Stimulated activated CD4-positive, alpha-beta T cell treated with anti-CD3 and anti-CD28 coated beads, Interleukin-15, amount 100 ng/mL, for 24 hours (primary cell): ENCODE measurements at regions not wholly inside any gene's neighbourhood (a gene's known extent, or its start where the extent isn't known, plus 50 kb on each side); places are given as distances from the start of the nearest gene placed in this dataset.

ENCODE experiments used
- DNase-seq: peaks from one replicate; pipeline ENCODE4 v3.0.0-alpha.2; 2020

- no peak for DNase-seq
Observed at GRCh38 chr5:68911840-68912690, 181.7 kb upstream of the SLC30A5 start.

- no peak for DNase-seq
Observed at GRCh38 chr5:68915079-68915478, 178.7 kb upstream of the SLC30A5 start.

- no peak for DNase-seq
Observed at GRCh38 chr5:68918306-68918705, 175.5 kb upstream of the SLC30A5 start.

DNA sequence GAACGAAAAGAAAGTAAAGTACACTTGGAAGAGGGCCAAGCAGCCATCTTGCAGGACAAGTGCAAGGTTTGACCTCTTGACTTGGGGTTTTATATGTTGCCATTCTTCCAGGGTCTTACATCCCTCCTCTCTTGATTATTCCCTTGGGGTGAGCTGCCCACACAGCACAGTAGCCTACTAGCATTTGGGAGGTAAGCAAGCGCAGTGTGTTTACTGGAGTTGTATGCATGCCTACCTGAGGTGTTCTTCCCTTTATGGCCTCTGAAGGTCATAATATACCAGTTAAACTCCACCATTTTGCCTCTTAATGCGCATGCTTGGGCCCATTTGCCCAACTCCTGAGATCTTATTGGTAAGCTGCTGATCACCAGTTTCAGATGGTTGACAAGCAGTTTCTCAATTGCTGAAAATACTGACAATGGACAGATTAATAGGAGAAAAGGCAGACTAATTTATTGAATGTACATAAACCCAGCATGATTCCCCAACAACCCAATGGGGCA lies 173.8 kb upstream of the SLC30A5 start:
- no peak for DNase-seq

DNA sequence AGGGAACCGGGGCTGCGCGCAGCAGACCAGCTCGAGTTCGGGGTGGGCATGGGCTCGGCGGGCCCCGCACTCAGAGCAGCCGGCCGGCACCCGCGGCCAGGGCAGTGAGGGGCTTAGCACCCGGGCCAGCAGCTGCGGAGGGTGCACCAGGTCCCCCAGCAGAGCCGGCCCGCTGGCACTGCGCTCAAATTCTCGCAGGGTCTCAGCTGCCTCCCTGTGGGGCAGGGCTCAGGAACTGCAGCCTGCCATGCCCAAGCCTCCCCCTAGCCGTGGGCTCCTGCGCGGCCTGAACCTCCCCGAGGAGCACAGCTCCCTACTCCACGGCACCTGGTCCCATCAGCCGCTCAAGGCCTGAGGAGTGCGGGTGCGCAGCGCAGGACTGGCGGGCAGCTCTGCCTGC lies 172.9 kb upstream of the SLC30A5 start:
- DNase-seq = no peak

GRCh38 chr5:68922172-68922987 lies 171.4 kb upstream of the SLC30A5 start:
- DNase-seq = no peak

GRCh38 chr5:68924481-68925145 lies 169.2 kb upstream of the SLC30A5 start:
- DNase-seq = no peak

- no peak for DNase-seq
Observed at GRCh38 chr5:68928617-68929302, 165.1 kb upstream of the SLC30A5 start.

DNA sequence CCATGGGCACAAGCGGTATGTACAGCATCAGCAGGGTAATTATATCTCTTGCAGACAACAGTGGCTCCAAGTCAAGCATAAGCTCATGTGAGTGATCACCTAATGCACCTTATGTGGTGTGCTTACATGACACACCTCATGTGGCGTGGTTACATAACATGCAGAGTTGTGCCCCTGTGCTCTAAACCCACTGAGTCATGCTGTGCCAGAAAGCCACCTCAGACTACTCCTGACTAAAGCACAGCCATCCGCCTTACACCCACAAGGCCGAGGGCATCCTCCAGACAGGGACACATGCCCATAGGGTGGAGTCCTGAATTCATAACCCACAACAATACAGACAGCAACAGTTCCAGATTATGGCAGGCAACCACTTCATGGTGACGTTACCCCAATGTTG lies 163.7 kb upstream of the SLC30A5 start:
- no peak for DNase-seq

DNA sequence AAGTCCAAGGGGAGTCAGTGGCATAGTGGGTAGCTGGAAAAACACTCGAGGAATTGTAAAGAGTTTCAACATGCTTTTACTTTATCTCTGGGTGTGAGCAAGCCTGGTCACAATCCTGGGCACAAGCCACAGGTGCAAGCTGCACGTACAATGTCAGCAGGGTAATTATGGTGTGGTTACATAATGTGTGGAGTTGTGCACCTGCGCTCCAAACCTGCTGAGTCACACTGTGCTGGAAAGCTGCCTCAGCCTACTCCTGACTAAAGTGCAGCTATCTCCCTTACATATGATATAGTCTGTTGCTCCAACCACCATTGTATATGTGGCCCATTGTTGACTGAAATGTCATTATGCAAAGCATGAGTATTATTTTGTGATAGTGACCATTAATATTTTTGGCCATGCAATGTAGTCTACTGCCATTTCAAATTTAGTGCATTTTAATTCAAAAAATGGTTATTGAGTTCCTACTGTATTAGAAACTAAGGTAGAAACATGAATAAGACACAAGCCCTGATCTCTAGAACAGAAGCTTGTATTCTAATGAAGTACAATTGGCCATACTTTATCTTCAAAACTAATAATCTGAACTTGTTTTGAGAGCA lies 160.9 kb upstream of the SLC30A5 start:
- DNase-seq = peak; percentile 14

DNA sequence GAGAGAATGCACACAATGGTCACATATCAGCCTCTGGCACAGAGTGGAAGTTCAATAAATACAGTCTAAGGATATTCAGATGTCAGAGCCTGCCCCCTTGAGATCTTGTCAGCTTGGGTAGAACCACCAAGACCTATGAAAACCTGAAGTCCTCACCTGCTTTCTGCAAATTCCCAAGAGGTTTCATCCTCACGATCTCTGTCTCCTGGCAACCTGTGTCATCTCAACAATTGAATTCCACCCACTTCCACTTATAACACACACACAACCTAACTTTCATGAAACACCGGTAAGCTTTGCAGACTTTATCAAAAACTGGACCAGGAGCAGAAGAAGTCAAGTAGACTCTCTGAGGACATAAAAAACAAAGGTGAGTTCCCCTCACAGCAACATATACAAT lies 151.6 kb upstream of the SLC30A5 start:
- DNase-seq = no peak

DNA sequence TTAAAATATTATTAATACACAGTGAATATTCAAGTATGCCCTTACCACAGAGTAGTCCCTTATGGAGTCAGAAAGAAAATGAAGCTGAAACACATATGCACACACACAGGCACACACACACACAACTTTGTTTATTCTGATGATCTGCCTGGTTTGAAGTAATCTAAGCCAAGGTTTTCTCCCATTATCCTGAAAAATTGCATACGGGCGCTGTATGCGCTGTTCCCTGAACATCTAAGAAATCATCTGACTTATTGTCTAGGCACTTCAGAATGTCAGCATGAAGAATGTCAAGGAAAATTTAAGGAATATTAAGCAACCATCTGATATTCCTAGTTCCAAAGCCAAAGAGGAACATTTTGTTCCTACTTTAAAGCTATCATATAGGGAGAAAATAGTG lies 147.1 kb upstream of the SLC30A5 start:
- DNase-seq = no peak

- no peak for DNase-seq
Observed at GRCh38 chr5:68947986-68948385, 145.8 kb upstream of the SLC30A5 start.

DNA sequence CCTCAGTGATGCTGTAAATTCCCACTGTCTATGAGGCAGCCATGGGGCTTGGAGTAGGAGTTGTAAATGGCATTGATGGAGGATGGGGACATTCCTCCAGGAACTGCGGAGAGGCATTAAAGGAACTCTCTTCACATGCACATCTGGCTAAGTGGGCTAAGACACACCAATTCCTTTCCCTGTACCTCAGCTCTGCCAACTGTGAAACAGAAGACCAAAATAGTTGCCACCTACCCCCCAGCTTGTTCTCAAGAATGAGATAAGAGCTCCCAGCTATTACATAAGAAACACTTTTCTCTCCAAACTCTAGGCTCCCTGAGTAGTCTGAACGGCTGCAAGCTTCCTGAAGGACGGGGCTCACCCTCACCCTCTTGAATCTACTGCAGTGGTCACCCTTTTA lies 144.6 kb upstream of the SLC30A5 start:
- DNase-seq = no peak

DNA sequence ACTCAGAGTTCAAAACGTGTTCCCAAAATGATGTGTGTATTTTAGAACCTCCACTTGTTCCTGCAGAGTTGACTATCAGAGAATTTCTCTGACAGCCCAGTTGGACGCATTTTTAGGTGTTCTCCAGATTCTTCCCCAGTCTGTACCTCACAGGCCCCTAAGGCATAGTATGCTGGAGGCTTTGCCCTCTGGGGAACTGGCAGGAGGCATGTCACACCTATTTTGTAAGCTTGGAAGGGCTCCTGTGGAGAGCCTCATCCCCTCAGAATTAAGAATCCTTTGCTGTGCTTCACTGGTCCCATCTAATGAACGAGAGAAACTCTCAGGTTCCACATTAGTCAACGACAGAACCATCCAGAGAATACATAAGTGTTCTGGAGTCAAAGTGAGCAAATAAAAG lies 144.1 kb upstream of the SLC30A5 start:
- no peak for DNase-seq

- no peak for DNase-seq
Observed at GRCh38 chr5:68950125-68950524, 143.7 kb upstream of the SLC30A5 start.

- DNase-seq = no peak
Observed at GRCh38 chr5:68950930-68951329, 142.9 kb upstream of the SLC30A5 start.

DNA sequence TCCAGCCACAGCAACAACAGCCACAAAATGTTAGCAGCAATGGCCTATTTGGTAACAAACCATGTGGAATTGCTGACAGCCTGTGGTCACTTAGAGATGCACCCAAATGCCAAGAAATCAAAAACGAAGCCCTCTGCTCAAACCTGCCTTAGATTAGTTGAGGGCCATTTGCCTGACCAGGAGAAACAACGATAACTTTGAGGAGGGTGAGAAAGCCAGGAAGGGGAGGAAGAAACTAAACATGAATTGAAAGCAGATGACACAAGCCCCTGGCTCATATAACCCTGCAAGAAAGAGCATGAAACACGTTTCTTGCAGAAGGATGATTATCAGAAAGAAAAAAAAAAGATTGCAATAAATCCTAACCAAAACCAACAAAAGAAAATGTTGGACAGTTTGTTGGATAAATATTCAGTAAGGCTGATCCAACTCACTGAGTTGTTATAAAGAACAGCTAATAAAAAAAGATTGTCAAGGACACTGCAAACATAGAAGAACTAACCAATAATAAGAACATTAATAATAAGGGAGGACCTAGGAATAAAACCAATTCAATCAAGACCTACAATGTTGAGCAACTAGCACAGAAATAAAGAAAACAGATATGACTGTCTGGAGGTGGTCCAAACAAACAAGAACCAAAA lies 140.5 kb upstream of the SLC30A5 start:
- no peak for DNase-seq

DNA sequence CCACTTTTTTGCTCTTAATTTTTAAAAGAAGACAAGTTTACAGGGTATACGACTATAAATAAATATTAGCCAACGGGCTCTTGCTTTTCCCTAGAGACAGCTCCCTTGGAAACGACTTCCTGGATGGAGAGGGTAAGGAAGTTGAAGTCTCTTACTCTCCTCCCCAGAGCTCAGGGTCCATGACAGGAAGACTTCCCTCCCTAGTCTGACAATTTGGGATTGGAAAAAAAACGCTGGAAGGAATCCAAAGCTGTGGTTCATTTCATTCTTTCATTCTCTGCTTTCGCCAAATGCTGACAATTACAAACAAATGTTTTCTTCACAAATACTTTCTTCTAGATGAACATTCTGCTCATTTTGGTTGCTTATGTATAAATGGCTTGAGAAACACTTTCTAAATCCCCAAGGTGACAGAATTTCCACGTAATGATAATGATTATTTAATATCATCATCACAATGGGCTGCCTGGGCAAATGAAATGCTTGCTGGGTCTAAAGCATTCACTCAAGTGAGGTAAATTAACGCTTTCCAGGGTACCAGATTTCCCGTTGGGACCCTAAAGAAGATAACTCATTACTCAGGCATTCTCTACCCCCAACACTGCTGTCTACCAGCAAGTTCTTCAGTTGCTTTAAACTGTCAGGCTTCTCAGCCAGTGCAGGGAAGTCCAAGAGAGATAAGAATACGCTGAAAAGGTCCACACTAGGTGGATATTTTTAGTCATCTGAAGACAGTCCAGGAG lies 139.8 kb upstream of the SLC30A5 start:
- DNase-seq = no peak

GRCh38 chr5:68954618-68954910 lies 139.2 kb upstream of the SLC30A5 start:
- DNase-seq = no peak

DNA sequence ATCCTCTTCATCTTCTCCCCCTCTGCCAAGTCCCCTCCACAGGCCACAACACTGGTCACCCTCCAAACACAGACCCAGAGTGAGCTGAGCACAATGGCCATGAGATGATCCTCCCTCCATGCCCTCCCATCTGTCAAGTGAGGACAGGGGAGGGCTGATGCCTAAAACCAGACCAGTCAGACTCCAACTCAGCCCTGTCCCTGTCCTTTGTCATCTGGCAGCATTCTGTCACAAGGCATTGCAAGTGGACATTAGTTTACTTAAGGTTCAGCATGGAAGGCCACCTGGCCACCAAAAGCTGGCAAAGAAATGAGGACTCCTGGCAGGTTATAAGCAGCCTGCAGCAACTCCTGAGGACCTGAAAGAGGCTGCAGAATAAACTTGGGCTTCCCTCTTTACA lies 136.2 kb upstream of the SLC30A5 start:
- no peak for DNase-seq
